Ishikawa (cell line): ENCODE measurements at regions not wholly inside any gene's neighbourhood (a gene's known extent, or its start where the extent isn't known, plus 50 kb on each side); places are given as distances from the start of the nearest gene placed in this dataset.

Experiments used
- EP300 ChIP-seq: IDR thresholded peaks from 2 replicates; pipeline ENCODE4 v1.6.1; 2012; ENCODE audit warnings: borderline replicate concordance
- MAX ChIP-seq: IDR thresholded peaks from 2 replicates; pipeline ENCODE4 v1.6.1; 2012
- RAD21 ChIP-seq: IDR thresholded peaks from 2 replicates; pipeline ENCODE4 v1.6.1; 2012; ENCODE audit warnings: low read depth
- TAF1 ChIP-seq: IDR thresholded peaks from 2 replicates; pipeline ENCODE4 v1.6.1; 2012; ENCODE audit warnings: low read depth, mild to moderate bottlenecking
- TCF12 ChIP-seq: IDR thresholded peaks from 2 replicates; pipeline ENCODE4 v1.6.1; 2012; ENCODE audit warnings: low read depth
- USF1 ChIP-seq: IDR thresholded peaks from 2 replicates; pipeline ENCODE4 v1.6.1; 2012

- TF ChIP-seq EP300 (no peak), TAF1 (no peak), USF1 (no peak), MAX (no peak), TCF12 (no peak), RAD21 (no peak)
Measured at GRCh38 chr1:218803351-218803997, 370.2 kb upstream of the LYPLAL1 start.
